Sigmoid colon (tissue), 4 donors: ENCODE measurements at regions not wholly inside any gene's neighbourhood (a gene's known extent, or its start where the extent isn't known, plus 50 kb on each side); places are given as distances from the start of the nearest gene placed in this dataset.

Experiments used
- EP300 ChIP-seq, 4 donors: sonication (generic); formaldehyde crosslinking; IDR thresholded peaks; one replicate each; pipeline ENCODE4 v1.6.1; 2017; ENCODE audit warnings: antibody characterized with exemption in 4 of 4
- POLR2A ChIP-seq, 2 donors: fragments of 450-650 bp; IDR thresholded peaks; one replicate each; pipeline ENCODE4 v1.6.1; 2016; ENCODE audit warnings: antibody characterized with exemption in 2 of 2, mild to moderate bottlenecking in 2 of 2, moderate library complexity in 2 of 2
- POLR2AphosphoS5 ChIP-seq, 4 donors: sonication (generic); formaldehyde crosslinking; IDR thresholded peaks; one replicate each; pipeline ENCODE4 v1.6.1; 2017; ENCODE audit warnings: antibody characterized with exemption in 4 of 4
- TF ChIP-seq, protein P1 (sequence below), 4 experiments: fragments of 450-650 bp in 3 of 4; fragments of 200-600 bp in 1 of 4; IDR thresholded peaks; one replicate each; pipeline ENCODE4 v1.5.1; 2016 to 2019; ENCODE audit warnings: antibody characterized with exemption in 4 of 4, mild to moderate bottlenecking in 3 of 4, moderate library complexity in 2 of 4

- TF ChIP-seq, protein P1, sequence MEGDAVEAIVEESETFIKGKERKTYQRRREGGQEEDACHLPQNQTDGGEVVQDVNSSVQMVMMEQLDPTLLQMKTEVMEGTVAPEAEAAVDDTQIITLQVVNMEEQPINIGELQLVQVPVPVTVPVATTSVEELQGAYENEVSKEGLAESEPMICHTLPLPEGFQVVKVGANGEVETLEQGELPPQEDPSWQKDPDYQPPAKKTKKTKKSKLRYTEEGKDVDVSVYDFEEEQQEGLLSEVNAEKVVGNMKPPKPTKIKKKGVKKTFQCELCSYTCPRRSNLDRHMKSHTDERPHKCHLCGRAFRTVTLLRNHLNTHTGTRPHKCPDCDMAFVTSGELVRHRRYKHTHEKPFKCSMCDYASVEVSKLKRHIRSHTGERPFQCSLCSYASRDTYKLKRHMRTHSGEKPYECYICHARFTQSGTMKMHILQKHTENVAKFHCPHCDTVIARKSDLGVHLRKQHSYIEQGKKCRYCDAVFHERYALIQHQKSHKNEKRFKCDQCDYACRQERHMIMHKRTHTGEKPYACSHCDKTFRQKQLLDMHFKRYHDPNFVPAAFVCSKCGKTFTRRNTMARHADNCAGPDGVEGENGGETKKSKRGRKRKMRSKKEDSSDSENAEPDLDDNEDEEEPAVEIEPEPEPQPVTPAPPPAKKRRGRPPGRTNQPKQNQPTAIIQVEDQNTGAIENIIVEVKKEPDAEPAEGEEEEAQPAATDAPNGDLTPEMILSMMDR (IDR thresholded peaks at IDR 0.05): no peak
- no peak for TF ChIP-seq POLR2AphosphoS5 (IDR thresholded peaks at IDR 0.05)
- no peak for TF ChIP-seq POLR2A (IDR thresholded peaks at IDR 0.05)
- no peak for TF ChIP-seq EP300 (IDR thresholded peaks at IDR 0.05)
These were observed 151.1 kb upstream of the WSCD1 start for GRCh38 chr17:5919089-5919488.
